RKO (cell line): ENCODE measurements at regions not wholly inside any gene's neighbourhood (a gene's known extent, or its start where the extent isn't known, plus 50 kb on each side); places are given as distances from the start of the nearest gene placed in this dataset.
"Not testable (repeated sequence)": the region's sequence is repeated elsewhere in the genome, so short reads cannot be mapped to it uniquely, and the experiment has no call there.

Experiments
- DNase-seq: peaks from one replicate; pipeline ENCODE4 v3.0.0-alpha.2; 2016; ENCODE audit warnings: low spot score

GRCh38 chr2:7379799-7380198, 462.6 kb downstream of the RNF144A start:
- DNase-seq = no peak

- DNase-seq = no peak
Observed at GRCh38 chr2:7384773-7385349, 467.6 kb downstream of the RNF144A start.

DNA sequence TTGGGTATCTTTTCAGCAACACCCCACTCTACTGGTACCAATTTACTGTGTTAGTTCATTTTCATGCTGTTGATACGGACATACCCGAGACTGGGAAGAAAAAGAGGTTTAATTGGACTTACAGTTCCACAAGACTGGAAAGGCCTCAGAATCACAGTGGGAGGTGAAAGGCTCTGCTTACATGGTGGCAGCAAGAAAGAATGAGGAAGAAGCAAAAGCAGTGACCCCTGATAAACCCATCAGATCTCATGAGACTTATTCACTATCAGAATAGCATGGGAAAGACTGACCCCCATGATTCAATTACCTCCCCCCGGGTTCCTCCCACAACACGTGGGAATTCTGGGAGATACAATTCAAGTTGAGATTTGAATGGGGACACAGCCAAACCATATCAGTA, 473.1 kb downstream of the RNF144A start:
- not testable (repeated sequence) for DNase-seq

GRCh38 chr2:7392076-7392787, 475.0 kb downstream of the RNF144A start:
- DNase-seq = peak; percentile 21

- no peak for DNase-seq
Observed at GRCh38 chr2:7394195-7394594, 477.0 kb downstream of the RNF144A start.

- DNase-seq = no peak
Observed at GRCh38 chr2:7400628-7401027, 483.4 kb downstream of the RNF144A start.

DNA sequence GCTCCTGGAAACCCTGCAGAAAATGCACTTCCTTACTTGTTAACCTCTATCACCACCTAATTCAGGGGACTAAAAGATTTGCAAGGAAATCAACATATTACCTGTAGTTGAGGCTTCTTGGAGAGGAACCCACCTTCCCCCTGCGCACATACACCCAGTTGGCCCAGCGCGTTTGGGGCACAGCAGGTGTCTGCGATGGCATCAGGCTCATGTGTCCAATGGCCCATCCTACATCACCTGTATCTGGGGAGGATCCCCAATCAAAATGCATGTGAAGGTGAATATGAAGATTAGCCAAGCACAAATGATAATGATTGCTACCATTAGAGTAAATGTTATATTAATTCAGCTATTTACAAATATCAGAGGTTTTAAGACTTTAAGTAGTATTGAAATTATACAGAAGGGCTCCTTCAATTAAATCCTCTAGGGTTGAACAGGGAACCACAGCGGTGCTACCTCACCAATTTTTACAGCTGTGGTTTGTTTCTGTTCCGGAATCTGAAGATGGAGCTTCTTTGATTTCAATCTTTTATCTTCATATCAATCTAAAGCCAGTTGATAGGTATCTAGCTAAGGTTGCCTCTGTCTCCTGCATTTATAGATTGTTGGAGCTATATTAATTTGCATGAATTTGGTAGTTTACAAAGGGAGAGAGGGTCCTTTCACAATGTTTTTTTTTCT, 486.0 kb downstream of the RNF144A start:
- DNase-seq = no peak

DNA sequence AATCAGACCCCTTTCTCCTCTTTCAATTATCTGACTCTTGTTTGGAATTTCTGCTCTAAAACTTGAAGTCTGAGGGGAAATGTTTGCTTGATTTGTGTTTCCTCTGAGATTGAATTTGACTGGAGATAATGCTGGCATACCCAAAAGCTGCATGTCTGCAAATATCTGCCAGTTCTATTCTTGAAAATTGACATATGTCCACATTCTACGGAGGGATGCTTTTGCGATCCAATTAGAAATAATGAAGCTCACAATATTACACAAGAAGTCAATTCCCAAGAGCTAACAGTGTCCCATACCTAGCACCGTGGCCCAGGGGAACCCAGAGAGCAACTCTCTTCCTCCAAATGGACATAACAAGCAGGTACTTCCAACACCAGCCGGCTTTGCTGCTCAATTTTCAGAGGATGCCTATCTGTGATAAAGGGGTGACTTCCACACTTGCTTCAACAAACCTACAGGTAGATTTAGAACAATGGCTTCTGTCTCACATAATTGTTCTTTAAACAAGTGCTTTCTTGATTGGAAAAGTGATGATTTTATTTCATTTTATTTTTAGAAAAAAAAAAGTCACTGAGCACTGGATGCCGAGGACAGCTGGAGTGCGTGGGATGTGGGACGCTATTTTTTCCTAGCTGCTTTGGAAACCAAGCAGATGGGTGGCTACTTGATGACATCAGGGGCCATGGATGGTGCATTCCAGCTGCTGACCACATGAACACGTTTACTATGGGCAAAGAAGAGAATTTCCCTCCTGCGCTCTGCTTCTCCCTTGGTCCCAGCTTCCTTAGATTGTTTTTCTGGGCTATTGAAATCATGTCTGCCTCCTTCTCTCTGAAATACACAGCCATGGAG, 488.9 kb downstream of the RNF144A start:
- no peak for DNase-seq

GRCh38 chr2:7407001-7407400, 489.8 kb downstream of the RNF144A start:
- DNase-seq = no peak

- no peak for DNase-seq
Observed at GRCh38 chr2:7407906-7408680, 490.9 kb downstream of the RNF144A start.

DNA sequence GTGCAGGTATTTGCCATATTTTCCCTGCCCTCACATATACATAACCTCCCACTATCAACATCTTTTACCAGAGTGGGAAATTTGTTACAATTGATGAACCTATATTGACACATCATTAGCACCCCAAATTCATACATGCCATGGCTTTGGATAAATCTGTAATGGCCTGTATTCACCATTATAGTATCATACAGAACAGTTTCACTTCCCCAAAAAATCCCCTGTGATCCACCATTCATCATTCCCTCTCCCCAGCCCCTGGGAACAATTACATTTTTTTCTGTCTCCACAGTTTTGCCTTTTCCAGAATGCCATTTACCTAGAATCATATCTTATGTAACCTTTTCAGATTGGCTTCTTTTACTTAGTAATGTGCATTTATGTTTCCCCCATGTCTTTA, 494.5 kb downstream of the RNF144A start:
- no peak for DNase-seq

- no peak for DNase-seq
Observed at GRCh38 chr2:7417845-7418742, 500.9 kb downstream of the RNF144A start.

- DNase-seq = no peak
Observed at GRCh38 chr2:7419186-7419585, 502.0 kb downstream of the RNF144A start.

DNA sequence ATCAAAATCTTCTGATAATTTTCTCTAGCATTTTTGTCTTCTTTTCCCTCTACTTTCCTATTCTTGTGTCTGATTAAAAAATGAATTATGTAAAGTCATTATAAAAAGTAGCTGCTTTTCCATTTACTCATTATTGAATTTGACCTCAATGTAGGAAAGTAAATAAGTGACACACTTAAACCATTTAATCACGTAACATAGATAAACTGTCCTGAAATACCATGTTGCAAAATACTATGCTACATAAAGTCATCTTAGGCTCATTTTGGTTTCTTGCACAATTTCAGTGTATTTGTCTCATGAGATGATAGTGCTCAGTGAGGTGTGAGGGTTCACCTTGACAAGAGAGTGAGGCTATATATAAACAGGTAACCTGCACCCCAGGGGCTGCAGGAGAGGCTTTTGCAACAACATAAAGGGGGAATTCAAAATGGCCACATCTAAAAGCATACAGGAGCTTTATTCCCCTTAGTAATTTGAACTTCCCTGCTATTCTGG, 502.7 kb downstream of the RNF144A start:
- no peak for DNase-seq

DNA sequence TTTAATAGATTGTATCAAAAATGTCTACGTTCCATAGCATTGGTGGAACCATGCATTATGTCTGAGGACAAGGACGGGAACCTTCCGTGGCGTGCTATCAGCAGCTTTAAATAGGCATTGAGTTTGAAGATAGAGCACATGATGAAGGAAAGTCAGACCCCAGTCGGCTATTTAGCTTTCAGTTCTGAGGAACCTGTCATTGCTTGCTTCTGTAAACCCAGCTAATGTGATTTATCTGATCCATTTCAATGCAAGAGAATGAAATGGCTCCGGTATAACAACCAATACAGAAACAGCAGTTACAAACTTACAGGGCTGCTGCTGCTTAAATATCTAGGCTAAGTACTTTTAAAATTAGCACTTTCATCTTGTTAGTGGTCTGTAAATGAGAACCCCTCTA, 503.3 kb downstream of the RNF144A start:
- no peak for DNase-seq

- DNase-seq = no peak
Observed at GRCh38 chr2:7424481-7424880, 507.3 kb downstream of the RNF144A start.

DNA sequence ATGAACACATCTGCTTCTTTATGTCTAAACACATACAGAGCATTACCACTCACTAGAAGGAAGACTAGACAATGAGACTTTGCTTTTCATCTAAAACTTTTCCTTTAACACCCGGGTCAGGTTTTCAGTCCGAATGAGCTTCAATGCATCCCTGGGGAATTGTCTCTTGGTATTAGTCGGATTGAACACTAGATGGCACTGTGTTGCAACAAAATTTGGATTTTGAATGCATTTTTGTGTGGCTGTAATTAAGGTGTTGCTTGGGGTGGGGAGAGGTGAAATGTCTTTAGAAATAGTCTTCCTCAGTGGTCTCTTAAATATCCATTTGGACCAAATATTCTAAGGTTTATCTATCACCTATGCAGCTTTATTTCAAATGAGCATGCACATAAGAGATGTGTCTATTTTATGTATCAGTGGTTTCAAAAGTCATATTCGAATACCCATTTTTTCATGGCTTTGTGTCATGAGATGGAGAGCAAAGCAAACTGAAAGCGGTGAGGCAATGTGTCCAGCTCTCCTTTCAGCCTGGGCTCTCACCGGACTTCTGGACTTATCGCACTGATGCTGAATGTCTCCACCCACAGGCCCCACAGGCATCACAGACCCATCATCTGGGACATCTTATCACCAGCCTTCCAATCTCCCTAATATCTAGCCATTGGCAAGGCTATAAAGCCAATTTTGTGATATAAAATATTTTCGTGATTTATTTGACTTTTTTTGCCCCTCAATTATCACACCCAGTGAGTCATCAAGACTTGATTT, 510.3 kb downstream of the RNF144A start:
- DNase-seq = peak; percentile 48

DNA sequence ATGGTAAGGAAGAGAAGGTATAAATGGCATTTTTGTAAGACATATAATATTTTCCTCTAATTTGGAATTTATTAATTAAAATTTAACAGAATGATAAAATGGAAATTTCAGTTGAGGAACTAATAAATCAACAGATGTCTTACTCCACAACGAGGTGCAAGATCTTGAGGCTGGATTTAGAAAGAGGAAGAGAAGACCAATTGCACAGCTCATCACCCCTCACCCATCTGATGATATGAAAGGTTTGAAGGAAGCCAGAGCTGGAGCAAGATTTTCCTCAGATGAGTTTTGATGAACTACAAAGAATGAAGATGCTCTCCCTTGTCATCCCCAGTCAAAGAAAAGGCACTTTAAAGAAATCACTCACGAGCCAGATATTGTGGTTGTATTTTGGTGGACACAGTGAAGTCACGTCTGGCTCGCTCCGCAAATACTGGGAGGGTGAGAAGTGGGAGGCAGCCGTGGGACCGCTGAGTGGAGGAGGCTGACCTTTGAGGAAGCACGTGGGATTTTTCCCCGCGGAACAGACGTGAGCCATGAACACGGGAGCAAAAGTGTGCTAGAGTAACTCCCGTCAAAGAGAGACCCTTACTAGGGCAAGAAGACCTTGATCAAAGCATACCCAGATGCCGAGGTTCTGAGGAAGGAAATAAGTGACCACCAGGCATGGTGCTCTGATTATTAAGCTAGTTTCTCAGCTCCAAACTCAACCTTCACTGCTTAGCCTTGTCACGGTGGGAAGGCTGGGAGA, 511.4 kb downstream of the RNF144A start:
- DNase-seq = no peak

DNA sequence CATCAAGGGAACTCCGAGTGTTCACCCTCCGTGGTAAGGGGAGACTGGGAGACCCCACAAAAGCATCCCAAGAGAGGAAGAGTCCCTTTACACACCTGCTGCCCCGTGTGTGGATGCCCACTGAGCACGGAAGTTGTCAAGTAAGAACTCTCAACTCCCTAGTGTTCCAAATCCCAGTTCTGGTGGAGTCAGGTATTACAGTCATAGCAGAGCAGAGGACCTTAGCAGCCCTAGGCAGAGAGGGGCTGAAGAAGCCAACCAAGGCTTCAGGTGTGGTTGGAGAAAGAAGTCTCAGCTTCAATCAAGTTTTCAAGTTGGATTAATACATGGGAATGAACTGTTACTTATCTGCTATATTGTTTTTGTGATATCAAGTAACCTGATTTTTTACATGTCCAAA, 512.5 kb downstream of the RNF144A start:
- DNase-seq = no peak
